HG03565 (cell line): ENCODE measurements at regions not wholly inside any gene's neighbourhood (a gene's known extent, or its start where the extent isn't known, plus 50 kb on each side); places are given as distances from the start of the nearest gene placed in this dataset.

Source experiments
- ATAC-seq: cut with Tn5 transposase; IDR thresholded peaks from one replicate; pipeline ENCODE4 v1.9.1; 2021; ENCODE audit warnings: mild to moderate bottlenecking, moderate library complexity; ENCODE audit not compliant: unreplicated experiment

- no peak for ATAC-seq
These were observed 119.1 kb upstream of the C1orf21 start for GRCh38 chr1:184267747-184268146.

DNA sequence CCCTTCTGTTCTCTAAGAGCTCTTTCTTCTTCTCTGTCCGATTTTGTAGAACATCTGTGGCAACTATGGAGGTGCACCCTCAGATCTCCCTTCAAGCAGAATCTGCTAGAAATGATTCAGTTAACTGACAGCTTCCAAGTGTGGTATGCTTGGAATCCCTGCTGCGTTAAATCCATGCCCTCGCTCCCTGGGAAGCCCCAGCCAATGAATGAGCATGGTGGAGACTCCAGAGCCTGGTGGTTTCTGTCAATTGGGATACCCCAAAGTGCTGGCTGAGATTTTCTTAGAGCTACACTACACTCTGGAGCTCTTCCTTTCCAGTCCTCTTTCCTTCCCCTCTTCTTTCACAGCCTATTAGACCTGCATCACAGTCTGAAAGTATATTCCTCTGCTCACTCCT, 116.3 kb upstream of the C1orf21 start:
- ATAC-seq, result no peak

DNA sequence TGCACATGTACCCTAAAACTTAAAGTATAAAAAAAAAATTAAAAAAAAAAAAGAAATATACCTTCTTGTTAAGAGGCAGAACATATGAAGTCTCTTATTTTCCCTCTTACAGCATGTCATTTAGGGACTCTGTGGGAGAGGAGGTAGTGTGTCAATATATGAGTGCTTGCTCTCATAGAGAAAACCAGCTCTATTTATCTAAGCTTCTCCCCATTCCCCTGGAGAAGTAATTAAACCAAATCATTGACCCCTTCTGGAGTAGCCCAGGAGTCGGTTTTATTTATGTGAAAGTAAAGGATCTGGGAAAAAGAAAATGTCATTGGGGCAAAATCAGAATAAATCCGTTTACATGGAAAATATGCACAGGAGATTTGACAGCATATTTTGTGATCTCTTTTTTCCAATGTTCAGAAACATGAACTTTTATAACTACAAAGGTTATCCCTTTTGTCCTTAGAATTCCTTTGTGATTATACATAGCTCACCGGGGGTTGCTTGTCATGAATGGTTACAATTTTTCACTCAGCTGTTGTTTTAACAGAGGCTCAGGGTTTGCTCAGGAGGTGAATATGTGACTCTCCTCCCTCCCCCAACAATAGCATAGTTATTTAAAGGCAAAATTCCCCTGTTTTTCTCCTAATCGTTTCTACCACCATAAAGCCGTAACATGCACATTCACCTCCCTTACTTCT, 114.5 kb upstream of the C1orf21 start:
- no peak for ATAC-seq

GRCh38 chr1:184276416-184276815, 110.4 kb upstream of the C1orf21 start:
- no peak for ATAC-seq

DNA sequence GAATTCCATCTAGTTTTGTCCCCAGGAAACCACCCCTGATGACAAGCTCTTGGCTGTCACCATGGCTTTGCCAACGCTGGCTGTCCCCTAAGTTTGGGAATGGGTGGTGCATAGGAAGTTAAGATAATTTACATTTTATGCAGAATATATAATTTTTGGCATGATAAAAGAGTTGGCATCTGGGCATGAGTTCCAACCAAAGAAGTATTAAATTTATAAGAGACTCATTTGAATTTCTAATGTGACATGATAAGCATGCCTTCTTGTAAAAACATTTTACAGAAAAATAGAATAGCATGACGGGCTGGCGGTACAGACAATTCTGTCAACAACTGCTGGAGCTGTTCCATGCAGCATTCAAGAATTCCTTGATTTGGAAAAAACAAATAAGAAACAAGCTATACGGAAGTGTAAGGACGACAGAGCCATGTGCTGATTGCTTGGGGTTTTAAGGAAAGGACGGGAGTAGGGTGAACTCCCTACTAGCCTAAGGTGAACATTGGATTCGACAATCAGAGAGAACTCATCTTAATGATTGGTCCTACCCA, 106.8 kb upstream of the C1orf21 start:
- ATAC-seq, result no peak

DNA sequence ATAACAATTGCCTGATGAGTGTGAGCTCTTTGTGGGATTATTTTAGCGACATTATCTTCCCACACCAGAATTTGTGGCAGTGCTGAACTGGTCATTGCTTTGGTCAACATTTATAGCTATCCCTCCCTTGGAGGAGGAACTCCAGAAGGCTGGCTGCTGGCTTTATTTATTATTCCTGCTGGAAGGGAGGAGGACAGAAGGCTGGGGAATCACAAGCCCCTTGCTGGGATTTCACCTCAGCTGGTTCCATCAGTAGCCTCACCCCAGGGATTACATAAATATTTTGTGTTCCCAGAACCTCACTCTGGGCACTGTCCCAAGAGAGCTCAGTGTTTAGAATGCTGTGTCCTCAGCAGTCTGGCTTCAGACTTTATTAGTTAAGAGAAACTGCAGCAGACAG, 102.8 kb upstream of the C1orf21 start:
- no peak for ATAC-seq

DNA sequence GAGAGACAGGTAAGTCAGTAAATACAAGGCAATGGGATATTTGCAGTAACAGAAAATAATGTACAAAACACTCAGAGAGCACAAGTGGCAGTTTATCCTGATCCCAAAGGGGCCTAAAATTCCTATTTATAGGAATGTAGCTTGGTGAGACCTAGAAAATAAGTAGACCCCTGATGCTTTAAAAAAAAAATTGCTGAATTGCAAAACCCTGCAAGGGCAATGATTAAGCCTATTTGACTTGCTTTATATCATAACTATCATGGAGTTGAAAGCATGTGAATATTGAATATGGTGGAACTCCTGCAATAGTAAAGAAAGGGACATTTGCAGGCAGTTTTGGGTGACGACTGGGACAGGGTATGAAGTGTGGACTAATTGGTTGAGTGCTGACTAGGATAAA, 101.9 kb upstream of the C1orf21 start:
- no peak for ATAC-seq

GRCh38 chr1:184285401-184286087, 101.3 kb upstream of the C1orf21 start:
- no peak for ATAC-seq

DNA sequence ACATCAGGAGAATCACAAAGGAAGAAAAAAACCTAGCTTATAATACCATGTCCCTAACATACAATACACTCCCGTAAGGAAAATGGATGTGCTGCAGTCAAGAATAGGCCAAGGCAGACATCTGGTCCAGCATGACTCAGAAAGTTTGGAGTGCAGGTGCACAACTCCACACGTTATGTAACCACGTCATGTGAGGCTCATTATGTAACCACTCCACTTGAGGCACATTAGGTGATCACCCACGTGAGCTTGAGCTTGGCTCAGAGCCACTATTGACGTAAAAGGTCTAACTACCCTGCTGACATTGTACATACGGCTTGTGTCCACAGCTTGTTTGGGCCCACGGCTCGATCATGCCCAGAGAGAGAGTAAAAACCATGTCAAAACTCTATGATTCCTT, 99.8 kb upstream of the C1orf21 start:
- ATAC-seq, result no peak

- no peak for ATAC-seq
These were observed 96.8 kb upstream of the C1orf21 start for GRCh38 chr1:184289825-184290550.

GRCh38 chr1:184291701-184292100, 95.1 kb upstream of the C1orf21 start:
- no peak for ATAC-seq

- ATAC-seq, result no peak
These were observed 94.7 kb upstream of the C1orf21 start for GRCh38 chr1:184292101-184292500.

DNA sequence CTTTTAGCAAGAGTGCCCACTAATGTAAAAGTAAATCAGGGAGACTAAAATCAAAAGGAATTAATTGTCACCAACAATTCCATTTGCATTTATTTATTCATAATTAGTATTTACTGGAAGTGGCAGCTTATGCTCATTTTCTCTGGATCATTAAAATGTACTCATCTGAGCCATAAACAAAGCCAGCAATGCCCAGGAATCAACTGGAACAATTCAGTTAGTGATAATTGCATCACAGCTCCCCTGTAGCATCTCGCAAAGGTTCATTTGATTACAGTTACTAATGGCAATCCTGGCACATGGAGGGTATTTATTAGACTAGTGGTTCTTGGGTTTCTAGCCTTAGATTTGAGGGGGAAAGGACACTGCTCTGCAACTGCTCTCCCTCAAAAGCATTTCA, 92.7 kb upstream of the C1orf21 start:
- ATAC-seq, result no peak

GRCh38 chr1:184296466-184297243, 90.2 kb upstream of the C1orf21 start:
- no peak for ATAC-seq

DNA sequence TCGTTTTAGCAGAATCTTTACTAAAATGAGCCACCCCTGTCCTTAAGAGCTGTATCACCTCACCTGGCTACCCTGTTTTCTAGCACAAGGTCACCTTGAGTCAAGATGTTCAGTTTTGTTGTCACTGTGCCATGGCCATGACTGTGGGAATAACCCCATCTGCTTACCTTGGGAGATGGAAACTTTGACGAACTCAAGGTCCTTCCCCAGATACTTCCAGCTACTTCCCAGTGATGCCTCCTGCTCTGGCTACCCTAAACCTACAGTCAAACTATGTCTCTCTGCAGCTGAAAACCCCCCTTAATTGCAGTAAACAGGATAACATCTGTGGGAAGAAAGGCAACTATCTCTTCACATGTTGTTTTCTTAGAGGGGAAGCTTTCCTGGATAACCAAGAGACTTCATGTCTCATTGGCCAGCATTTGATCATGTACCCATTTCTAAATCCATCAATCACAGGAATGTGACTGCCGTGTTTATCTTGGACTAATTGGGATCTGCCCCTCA, 89.5 kb upstream of the C1orf21 start:
- no peak for ATAC-seq

DNA sequence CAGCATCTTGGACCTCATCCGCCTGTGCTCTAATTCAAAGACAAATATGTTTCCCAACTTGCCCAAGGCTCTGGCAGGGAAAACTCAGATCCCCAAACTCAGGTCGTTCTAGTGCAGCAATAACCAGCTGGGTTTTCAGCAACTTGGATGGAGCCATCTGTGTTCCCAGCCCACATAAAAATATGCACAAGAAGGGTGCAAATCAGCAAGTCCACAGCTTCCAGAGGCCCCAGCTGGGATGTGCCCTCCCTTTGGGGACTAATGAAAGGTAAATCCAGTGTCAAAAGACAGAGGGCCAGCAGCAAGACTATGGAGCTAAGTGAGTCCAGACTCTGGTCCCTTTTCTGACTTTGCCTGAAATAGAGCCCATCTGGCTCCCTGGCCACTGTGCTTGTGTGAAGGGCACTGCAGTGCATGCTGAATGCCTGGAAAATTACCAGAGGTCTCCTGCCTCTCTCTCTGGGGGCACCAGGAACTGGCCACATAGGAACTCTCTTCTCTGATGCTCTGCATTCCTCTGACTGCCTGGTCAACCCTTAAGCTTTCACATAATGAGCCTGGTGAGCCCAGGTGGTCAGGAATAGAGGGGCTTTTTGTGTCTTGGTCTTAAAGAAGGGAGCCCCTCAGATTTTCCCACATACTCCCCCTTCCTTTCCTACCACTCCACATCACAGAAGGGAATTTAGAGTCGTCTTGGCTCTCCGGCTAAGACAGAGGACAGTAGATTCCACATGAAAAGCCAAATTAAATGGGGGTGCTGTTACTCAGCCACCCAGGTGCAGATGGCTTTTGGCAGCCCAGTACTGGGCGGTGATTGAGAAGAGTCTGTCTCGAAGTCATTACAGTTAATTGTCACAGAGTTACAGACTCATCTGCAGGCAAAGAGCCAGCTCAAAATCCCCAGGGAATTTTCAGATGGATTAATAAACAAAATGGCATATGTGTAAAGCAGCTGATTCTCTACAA, 88.1 kb upstream of the C1orf21 start:
- ATAC-seq, result no peak

DNA sequence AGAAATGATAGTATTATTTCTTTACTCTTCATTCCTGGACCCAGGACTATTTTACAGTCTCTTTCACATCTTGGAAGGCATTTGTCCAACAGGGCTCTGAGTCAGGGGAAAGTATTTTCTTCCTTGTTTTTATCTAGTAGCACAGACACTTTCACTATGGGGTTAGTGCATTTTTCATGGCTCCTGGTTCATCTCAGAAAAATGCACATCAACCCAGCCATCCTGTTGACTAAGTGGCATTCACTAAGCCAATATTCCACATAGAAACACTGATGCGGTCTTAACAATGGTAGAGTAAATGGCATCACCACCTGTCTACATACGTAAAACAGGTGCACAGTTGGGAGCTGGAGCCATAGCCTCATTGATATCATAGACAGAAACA, 87.4 kb upstream of the C1orf21 start:
- no peak for ATAC-seq

- no peak for ATAC-seq
These were observed 87.0 kb upstream of the C1orf21 start for GRCh38 chr1:184299796-184300195.

DNA sequence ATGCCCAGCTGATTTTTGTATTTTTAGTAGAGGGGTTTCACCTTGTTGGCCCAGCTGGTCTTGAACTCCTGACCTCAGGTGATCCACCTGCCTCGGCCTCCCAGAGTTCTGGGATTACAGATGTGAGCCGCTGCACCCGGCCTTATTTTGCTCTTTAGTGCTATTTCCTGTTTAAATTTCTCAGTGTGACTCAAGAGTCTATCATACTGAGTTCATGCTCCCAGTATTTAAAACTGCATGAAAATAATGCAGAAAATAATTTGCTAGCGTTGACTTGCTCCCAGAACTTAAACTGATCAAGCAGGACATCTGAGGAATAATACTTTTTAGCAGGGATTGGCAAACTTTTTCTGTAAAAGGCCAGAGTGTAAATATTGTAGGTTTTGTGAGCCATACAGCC, 86.4 kb upstream of the C1orf21 start:
- no peak for ATAC-seq

DNA sequence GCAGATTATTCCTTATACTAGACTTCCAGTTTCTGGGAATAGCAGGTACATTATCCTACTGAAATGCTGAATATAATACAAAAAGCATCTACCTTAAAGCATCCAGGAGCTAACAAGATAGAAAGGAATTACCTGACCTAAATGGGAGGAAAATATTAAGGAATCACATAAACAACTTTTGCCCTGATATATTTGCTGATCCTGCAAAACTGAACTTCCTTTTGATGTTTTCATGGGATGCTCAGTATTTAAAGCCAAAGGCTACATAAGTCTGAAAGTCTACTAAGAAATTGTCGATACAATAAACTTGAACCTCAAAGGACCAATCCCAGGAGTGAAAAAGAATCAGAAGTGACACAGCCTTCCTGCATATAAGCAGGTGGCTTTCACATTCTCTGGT, 85.6 kb upstream of the C1orf21 start:
- no peak for ATAC-seq
